IMR-90 (cell line): ENCODE measurements at regions not wholly inside any gene's neighbourhood (a gene's known extent, or its start where the extent isn't known, plus 50 kb on each side); places are given as distances from the start of the nearest gene placed in this dataset.

ENCODE experiments used
- BHLHE40 ChIP-seq: fragments of 150-350 bp; IDR thresholded peaks from 2 replicates; pipeline ENCODE4 v1.6.1; 2016; ENCODE audit warnings: mild to moderate bottlenecking, low read depth, low read length
- CEBPB ChIP-seq: IDR thresholded peaks from 2 replicates; pipeline ENCODE4 v1.6.1; 2012; ENCODE audit warnings: low read depth, low read length, improper control_type of control experiment
- TF ChIP-seq, protein P1 (sequence below): conservative IDR thresholded peaks from 2 replicates; pipeline ENCODE4 v1.5.1; 2012; ENCODE audit warnings: mild to moderate bottlenecking, low read depth, low read length, improper control_type of control experiment

DNA sequence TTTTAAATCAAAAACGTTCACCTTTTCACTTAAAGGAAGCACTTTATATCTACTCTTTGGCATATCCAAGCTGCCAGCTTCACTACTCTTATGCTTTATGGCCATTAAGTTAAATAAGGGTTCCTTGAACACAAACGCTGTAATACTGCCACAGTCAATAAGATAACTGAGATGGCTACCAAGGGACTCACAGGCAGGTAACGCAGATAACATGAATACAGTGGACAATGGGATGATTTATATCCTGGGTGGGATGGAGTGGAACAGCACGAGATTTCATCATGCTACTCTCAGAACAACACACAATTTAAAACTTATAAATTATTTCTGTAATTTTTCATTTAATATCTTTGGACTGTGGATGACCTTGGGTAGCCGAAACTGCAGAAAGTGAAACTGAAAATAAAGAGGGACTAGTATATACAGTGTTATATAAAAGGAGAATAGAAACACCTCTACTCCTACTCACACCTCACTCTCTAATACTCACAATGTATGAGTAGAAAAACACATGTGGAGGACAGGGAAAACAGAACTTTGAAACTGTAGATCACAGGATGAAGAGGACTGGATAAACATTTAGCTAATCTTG is 367.3 kb downstream of the C12orf50 start:
- TF ChIP-seq, protein P1, sequence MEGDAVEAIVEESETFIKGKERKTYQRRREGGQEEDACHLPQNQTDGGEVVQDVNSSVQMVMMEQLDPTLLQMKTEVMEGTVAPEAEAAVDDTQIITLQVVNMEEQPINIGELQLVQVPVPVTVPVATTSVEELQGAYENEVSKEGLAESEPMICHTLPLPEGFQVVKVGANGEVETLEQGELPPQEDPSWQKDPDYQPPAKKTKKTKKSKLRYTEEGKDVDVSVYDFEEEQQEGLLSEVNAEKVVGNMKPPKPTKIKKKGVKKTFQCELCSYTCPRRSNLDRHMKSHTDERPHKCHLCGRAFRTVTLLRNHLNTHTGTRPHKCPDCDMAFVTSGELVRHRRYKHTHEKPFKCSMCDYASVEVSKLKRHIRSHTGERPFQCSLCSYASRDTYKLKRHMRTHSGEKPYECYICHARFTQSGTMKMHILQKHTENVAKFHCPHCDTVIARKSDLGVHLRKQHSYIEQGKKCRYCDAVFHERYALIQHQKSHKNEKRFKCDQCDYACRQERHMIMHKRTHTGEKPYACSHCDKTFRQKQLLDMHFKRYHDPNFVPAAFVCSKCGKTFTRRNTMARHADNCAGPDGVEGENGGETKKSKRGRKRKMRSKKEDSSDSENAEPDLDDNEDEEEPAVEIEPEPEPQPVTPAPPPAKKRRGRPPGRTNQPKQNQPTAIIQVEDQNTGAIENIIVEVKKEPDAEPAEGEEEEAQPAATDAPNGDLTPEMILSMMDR, result no peak
- TF ChIP-seq BHLHE40 (no peak), CEBPB (no peak)
